Activated CD8-positive, alpha-beta memory T cell treated with anti-CD3 and anti-CD28 coated beads for 24 hours (primary cell): ENCODE measurements at regions not wholly inside any gene's neighbourhood (a gene's known extent, or its start where the extent isn't known, plus 50 kb on each side); places are given as distances from the start of the nearest gene placed in this dataset.

Source experiments
- DNase-seq: peaks from one replicate; pipeline ENCODE4 v3.0.0-alpha.2; 2020

DNA sequence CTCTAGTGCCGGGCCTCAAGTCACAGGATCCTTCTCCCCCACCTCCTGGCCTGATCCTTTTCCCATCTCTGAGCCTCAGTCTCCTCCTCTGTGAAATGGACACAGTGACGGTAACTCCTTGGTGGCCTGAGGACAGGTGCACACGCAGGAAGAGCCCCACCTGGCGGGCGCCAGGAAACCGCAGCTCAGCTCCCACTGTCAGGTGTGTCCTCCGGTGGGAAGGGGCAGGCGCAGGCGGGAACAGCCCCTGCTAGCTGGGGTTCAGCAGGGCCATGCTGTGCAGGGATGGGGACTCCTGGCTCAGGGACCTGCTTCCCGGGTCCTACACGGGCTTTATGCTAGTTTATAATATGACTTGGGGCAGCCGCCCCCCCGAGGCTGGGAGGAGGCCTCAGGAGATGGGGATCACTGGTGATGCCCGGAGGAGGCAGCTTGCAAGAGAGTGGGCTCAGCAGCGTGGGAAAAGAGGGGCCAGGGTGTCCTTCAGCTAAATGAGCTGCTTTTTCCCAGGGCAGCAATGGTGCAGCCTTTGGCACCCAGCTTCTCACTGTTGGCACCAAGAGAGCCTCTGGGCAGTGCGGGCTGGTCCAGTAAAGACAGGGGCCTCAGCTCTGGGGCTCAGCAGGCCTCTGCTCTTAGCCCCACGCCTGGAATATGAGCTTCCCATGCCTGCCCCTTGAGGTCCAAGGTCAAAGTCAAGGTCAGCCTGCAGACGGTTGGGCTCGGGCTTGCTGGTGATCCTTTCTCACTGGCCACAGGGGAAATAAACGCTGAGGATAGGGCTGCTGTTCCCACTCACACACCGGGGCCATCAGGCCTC is 68.0 kb upstream of the FAM20C start:
- DNase-seq, result no peak

DNA sequence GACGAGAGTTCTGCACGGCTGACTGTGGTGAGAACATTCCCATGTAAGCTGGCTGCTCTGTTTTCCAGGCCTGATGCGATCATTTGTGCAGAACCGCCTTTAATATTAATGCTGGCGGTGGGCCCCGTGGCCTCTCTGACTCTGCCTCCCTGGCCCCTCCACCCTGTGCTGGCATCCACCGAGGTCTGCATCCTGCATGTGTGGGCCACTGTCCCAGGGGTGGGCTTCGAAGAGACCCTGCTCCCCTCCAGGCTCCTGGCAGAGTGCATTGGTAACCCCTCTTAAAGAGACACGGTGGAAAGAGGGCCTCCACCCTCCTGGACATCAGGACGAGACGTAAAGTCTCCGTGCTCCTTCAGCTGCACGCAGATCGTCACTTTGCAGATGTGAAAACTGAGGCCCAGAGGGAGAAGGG is 67.3 kb upstream of the FAM20C start:
- DNase-seq, result no peak

DNA sequence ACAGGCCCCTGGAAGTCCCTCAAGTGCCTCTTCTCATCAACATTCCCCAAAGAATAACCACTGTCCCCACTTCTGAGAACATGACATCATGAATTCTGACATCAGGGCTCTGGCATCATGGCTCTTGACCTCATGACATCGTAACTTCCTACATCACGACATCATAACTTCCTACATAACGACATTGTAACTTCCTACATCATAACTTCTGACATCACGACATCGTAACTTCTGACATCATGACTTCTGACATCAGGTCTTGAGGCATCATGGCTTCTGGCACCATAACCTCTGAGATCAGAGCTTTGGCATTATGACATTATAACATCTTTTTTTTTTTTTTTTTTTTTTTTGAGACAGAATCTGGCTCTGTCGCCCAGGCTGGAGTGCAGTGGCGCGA is 66.7 kb upstream of the FAM20C start:
- DNase-seq, result no peak

DNA sequence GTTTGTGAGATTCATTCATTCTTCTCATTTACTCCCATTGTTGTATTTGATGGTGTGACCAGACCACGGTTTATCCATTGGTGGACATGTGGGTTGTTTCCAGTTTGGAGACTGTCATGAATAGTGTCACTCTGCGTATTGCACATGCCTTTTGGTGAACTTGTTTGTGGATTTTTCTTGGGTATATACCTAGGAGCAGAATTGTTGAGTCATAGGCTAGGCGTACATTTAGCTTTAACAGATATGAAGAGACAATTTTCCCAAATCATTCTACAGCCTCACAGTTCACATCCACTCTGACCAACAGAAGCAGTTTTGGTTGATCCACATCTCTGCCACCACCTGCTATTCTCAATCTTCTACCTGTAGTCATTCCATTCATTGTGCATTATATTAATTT is 66.0 kb upstream of the FAM20C start:
- no peak for DNase-seq

DNA sequence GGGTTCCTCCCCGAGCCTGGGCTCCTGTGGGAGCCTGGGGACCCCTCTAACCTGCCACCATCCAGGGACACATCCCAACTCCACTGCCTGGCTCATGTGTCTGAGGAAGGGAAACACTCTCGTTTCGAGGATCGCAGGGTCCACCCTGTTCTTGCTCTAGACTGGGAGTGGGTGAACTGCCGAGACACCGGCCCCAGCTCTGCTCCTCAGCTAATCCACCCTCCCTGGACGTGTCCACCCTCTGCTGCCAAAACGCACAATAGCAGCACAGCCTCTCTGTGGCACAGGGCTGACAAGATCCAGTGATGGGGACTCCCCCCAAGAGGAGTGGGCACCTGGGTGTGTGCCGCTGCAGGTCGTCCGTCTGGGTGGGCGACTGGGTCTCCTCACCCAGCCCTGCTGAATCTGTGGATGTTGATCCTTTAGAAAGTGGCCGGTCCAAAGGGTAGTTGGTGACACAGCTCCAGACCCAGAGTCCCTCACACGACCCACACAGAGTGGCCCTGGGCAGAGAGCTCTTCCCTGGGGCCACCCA is 65.2 kb upstream of the FAM20C start:
- no peak for DNase-seq

DNA sequence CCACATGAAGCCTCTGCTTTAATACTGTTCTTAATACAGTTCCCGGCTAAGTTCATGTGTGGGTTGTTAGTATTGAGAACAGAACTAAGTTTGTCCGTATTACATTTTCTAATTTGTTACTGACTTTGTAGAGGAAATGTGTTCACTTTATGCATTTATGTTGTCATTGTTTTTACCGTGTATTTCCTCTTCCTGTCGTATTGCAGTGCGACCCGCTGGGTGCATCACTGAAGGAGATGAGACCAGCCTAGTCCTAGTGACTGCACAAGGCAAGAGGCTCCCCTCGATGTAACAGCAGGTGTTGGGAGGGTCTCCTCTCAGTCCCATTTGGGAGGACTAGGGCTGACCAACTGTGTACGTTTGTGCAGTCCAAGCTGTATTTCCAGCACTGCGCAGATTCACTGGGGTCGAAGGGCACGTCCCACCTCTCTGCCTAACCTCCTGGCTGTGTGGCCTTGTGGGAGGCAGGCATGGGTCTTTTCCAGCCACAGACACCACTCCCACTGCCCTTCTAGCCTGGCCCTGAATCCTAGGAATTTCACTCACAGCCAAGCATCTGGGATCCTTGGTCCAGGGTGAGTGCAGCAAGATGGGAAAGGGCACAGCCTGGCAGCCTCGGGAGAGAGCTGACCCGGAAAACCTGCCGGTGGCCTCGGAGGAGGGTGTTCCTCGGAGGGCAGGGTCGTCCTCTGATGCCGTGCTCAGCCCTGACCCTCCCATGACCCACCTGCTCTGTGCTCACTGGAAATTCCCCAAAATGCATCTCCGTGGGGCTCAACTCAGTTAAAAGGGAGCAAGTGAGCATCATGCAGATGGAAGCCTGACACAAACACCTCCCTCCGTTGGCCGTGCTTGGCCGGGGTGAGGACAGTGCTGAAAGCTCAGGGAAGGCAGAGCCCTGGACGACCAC is 63.9 kb upstream of the FAM20C start:
- no peak for DNase-seq

DNA sequence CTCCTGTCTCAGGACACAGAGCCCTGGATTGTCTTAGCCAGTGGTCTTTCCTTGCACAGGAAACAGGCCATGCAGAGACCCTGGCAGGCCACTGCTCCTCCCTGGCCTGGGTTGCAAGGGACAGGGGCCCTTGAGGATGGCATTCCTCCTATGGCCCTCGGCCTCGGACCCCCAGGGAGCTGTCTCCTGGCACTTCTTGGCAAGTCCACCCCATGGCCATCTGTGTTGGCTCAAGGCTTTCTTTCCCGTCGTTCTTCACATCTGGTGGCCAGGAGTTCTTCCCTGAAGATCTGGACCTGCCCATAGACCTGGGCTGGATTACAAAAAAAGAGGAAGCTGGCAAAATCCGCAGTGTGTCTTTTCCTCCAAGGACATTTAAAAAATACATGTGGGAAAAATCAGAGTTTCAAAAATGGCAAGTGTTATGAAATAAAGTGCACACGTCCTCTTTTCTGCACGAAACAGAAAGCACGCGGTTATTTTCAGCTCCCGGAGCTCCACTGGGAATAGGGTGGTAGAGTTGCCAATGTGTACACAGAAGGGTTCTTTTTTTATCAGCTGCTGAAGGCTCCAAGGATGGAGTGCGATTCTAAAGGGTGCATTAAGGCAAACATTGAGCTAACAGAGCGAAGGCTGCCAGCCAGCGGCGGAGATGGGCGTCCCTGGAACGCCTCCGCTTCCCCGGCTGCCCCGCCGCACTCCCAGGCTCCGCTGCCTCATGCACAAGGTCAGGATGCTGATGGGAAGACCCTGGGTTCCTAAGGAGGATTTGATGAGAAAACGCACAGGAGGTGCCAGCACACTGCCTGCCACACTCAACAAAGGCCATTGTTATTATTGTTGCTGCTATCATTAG is 62.8 kb upstream of the FAM20C start:
- DNase-seq, result no peak

DNA sequence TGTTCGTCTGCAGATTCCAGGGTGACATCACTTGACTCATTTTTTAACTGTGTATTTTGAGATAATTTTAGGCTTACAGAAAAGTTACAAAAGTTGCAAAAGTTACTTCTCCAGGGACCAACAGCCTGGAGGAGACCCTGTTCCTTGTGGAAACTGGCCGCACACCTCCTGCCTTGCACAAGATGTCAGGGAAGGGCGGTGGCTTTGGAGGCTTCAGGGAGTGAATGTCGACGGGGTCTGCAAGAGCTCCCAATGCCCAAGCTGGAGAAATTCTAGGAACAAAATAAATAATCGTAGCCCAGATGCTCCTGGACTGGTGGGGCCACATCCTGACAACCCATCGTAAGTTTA is 62.2 kb upstream of the FAM20C start:
- DNase-seq, result no peak

DNA sequence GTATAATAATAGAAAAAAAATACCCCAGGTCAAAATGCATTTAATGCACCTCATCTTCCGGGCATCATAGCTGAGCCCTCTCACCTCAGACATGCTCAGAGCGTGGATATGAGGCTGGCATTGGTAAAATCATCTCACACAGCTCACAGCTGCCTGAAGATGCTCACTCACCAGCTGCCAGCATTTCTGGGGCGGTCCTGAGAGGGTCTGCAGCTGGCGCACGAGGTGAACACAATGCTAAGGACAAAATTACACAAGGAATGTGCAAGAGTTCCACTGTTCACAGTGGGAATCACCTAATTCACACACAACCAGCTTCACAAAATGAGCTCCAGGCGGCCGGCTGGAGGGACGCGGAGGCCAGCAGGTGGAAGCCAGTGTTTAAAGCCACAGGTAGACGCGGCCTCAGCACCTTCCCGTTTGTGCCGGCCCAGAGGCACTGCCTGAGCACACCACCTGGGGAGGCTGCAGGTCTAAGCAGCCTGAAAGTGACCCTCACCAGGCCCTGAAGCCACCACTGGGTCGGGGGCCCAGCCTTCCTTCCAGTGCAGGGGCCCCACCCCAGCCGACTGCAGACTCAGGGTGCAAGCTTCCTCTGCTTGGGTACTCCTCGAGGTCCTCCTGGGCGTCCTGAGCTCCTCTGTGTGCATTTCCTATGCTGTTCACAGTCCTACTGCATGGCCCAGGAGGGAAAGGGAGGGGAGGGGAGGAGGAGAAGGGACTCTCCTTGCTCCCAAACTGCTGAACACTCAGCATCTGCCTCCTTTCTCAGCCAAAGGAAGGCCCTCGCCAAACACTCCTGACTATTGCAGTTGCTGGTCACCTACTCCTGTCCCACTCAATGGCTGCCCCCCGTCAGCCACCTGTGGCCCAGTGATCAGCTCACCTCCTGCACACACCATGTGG is 61.2 kb upstream of the FAM20C start:
- no peak for DNase-seq

DNA sequence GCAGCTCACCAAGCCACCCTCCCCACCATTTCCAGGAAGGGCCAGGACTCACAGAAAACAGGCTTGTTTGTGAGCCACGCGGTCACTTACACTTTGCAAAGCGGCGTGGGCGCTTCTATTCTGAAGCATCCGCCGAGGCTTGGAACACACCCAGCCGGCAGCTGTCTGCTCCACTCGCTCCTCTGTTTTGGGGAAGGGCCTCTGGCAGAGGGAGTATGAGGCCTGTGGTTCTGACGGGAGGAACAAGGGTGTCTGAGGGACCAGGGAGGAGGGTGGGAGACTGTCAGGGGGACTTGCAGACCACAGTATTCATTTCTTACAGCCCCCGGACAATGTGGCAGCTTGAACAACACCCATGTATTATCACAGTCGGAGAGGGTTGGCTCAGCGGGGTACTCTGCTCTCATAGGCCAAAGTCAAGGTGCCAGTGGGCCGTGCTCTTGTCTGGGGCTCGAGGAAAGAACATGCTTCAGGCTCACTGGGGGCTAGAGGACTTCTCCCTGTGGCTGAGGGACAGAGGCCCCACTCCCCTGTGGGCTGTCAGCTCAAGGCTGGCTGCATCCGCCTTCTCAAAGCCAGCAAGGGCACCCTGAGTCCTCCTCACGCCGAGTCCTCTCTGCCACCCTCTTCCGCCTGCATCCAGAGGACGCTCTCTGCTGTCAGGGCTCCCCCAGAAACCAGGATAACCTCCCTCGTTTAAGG is 60.4 kb upstream of the FAM20C start:
- no peak for DNase-seq

DNA sequence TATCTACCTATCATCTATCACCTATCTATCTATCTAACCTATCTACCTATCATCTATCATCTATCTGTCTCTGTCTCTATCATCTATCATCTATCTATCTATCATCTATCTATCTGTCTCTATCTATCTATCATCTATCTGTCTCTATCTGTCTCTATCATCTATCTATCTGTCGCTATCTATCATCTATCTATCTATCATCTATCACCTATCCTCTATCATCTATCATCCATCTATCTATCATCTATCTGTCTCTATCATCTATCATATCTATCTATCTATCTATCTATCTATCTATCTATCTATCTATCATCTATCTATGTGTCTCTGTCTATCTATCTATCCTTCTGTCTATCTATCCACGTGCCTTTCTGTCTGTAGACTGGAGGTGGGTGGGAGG is 59.5 kb upstream of the FAM20C start:
- DNase-seq, result no peak

DNA sequence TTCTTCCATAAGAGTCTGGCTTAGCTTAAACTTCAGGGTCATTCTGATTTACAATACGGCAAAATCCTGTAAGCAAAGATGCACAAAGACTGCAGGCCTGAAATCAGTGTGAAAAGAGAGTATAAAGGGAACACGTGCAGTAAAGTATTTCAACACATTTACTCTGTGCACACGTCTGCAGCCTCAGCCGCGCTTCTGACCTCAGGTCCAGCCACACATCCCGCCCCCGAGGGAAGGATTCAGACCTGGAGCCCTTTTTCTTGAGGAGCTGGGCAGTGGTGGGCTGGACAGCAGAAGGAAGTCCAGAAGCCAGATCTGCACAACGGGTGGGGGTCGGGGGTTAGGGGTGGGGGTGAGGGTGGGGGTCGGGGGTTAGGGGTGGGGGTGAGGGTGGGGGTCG is 58.9 kb upstream of the FAM20C start:
- DNase-seq, result no peak

DNA sequence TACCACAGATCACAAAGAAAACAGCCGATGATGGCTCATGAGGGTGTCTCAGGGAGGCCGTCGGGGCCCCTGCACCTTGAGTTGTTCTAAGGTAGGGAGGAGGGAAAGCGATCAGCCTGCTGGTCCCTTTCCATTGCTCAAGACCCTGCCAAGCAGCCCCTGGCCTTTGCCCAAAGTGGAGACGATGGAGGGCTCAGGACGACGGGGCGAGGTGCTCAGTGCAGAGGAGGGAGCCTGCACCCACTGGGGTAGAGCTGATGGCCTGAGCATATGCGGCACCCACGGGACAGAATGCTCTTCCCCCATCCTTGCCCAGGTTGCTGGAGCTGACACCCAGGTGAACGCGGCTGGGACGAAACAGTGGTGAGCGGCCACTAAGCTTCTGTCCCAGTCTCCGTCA is 58.3 kb upstream of the FAM20C start:
- DNase-seq, result no peak

DNA sequence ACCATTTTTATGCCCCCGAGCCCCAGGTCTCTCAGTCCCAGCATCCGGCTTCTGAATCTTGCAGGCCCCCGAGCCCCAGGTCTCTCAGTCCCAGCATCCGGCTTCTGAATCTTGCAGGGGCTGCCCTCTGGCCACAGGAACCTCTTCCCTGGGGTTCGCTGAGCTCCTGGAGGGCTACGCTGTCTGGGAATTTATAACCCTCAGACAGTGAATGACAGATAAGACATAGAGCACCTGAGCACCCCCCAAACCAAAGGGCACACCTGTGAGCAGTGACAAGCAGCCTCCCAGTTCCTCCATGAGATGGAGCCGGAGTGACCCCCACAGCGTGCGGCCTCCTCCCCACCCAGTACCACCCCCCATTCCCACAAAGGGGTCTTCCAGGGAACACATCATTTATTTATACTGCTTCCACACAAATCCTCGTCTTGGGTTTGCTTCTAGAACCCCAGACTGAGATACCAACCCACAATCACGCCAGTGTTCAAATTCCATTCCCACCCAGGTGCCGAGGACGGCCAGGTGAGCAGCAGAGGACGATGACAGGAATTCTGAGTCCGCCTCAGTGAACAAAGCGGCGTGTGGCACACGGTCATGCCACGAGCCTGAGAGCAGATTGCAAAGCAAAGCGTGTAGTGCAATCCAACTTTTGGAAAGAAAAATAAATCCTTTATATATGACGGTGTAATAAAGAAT is 57.7 kb upstream of the FAM20C start:
- DNase-seq, result no peak

DNA sequence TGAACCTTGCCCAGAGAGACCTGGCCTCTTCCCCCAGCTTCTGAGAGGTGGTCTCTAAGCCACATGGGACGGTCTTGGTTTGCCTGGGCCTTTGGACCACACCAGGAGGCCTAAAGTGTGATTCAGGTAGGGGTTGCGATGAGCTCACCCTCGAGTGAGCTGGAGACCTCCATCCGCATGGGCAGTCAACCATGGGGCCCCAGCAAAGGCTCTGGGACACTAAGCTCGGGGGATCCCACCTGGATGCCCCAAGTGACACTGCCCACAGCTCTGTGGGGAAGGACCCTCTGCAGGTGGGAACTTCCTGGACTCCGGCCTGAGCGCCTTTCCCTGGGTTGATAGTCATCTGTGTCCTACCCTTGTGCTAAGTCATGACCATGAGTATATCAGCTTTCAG is 57.1 kb upstream of the FAM20C start:
- no peak for DNase-seq

DNA sequence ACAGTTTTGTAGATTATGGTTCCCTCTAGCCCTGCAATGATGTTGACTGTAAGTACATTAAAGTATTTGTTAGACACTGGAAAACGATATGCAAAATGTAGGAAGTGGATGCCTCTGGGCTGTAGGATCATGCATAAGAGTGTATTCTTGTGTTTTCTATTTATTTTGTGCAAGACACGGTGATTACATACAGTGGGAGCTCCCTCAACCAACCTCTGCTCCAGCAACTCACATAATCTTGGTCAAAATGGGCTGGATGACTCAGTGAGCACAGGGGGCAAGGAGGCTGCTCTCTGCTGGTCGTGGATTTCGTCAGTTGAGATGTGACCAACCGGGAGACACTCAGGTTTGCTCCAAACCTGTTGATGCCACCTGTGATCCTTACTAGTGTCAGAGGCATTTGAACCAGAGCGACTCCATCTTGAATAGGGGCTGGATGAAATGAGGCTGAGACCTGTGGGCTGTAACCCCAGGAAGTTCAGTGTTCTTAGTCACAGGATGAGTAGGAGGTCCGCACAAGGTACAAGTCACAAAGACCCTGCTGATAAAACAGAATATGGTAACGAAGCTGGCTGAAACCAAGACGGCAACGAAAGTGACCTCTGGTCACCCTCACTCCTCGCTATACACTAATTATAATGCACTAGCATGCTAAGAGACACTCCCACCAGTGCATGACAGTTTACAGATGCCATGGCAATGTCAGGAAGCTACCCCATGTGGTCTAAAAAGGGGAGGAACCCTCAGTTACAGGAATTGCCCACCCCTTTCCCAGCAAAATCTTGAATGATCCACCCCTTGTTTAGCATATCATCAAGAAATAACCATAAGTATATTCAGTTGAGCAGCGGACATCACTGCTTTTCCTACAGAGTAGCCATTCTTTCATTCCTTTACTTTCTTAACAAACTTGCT is 56.4 kb upstream of the FAM20C start:
- no peak for DNase-seq

DNA sequence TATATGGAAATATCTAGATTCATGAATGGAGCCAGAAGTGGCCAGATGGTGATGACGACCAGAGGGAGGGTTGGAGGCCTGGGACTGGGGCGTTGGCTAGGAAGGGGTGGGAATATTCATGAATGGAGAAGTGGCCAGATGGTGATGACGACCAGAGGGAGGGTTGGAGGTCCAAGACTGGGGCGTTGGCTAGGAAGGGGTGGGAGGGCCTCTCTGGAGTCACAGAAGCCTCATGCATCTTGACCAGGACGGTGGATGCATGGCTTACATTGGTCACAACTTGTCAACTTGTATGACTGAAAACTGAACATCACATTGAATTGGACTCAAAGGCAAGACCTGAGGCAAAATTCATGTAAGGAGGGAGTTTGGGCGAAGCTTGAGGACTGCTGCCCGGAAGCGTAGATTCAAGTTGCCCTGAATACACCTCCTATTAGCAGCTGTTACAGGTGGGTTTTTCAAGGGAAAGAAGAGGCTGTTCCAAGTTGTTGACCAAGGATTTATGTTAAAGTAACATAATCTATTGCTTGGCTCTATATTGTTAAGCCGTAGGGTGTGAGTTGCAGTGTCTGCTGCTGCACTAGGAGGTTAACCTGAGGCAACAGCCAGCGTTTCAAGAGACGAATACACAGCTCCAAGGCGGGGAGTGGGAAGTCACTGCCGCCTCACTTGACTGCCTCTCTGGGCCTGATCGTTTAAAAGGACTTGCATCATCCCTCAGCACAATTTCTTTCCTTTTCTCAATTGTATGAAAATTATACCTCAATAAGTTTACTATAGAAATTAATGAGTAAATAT is 55.1 kb upstream of the FAM20C start:
- no peak for DNase-seq

DNA sequence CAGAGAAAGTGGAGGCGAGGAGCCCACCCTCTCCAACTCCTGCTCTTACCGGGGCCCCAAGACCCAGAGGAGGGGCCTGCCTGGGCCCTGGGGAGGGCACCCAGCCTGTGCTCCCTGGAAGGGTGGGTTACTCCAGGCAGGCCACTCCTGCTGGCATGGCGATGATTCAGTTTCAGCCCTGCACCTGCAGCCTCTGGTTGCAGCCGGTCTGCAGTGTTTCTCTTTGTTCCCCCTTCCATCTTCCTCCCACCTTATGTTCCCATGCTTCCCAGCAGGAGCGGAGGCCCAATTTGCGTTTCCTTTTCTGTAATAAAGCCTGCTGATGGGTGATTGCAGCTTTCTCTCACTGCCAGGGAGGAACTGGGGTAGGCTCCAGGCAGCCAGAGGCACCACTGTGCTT is 53.2 kb upstream of the FAM20C start:
- no peak for DNase-seq
